Adipocyte (in vitro differentiated cells): ENCODE measurements at regions not wholly inside any gene's neighbourhood (a gene's known extent, or its start where the extent isn't known, plus 50 kb on each side); places are given as distances from the start of the nearest gene placed in this dataset.

Experiments used
- DNase-seq: peaks from one replicate; pipeline ENCODE4 v3.0.0-alpha.2; 2015; ENCODE audit warnings: low read depth
- H3K27me3 ChIP-seq: replicated peaks from 2 replicates; pipeline ENCODE4 v1.7.0; 2013; ENCODE audit warnings: mild to moderate bottlenecking, low read length, moderate library complexity; ENCODE audit not compliant: control insufficient read depth, insufficient read depth
- H3K36me3 ChIP-seq: 2 replicates; pipeline ENCODE4 v1.7.0; 2013; ENCODE audit warnings: low read length, mild to moderate bottlenecking, moderate library complexity; ENCODE audit not compliant: control insufficient read depth, insufficient read depth, severe bottlenecking
- H3K4me1 ChIP-seq: 2 replicates; pipeline ENCODE4 v1.7.0; 2013; ENCODE audit warnings: mild to moderate bottlenecking, low read length, moderate library complexity; ENCODE audit not compliant: control insufficient read depth, insufficient read depth
- H3K4me3 ChIP-seq: 2 replicates; pipeline ENCODE4 v1.7.0; 2013; ENCODE audit warnings: mild to moderate bottlenecking, low read length, moderate library complexity
- H3K9ac ChIP-seq: 2 replicates; pipeline ENCODE4 v1.7.0; 2013; ENCODE audit warnings: mild to moderate bottlenecking, low read length, moderate library complexity
- H3K9me3 ChIP-seq: 2 replicates; pipeline ENCODE4 v1.7.0; 2013; ENCODE audit warnings: mild to moderate bottlenecking, low read length, moderate library complexity; ENCODE audit not compliant: control insufficient read depth

DNA sequence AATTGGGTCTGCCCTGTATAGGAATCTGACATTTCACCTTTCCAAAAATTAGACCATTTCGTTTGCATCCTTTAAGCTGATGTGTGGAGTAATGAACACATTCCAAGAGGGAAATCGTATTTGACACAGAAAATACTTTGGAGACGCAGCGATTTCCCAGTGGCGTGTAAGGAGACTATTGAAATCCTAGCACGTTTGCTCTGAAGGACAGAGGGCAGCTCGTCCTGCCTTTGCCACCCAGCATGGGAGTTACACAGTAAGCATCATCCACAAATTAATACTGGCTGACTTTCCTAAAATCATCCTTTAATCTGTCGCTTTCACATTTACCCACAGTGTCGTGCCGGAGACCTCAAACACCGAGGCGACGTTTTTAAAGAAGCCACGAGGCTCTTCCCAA, 925.9 kb upstream of the EEF2KMT start:
- Histone ChIP-seq H3K4me1 (no peaks in the 10 kb centered on the region), H3K9me3 (no peaks in the 10 kb centered on the region), H3K27me3 (peaks cover 8% of the 10 kb centered on the region), H3K9ac (no peak overlapping the region), H3K36me3 (no peaks in the 10 kb centered on the region), H3K4me3 (no peak overlapping the region)
- DNase-seq = no peak

- no peak overlapping the region for H3K4me3 ChIP-seq
- H3K27me3 ChIP-seq = peaks cover 17% of the 10 kb centered on the region
- H3K9ac ChIP-seq = no peak overlapping the region
- H3K9me3 ChIP-seq = no peaks in the 10 kb centered on the region
- H3K36me3 ChIP-seq = no peaks in the 10 kb centered on the region
- no peak for DNase-seq
- H3K4me1 ChIP-seq = no peaks in the 10 kb centered on the region
These were observed 923.8 kb upstream of the EEF2KMT start for GRCh38 chr16:6021276-6021943.

- Histone ChIP-seq H3K36me3 (no peaks in the 10 kb centered on the region), H3K27me3 (peaks cover 17% of the 10 kb centered on the region), H3K9ac (no peak overlapping the region), H3K4me3 (no peak overlapping the region), H3K4me1 (no peaks in the 10 kb centered on the region), H3K9me3 (no peaks in the 10 kb centered on the region)
- DNase-seq = no peak
These were observed 922.8 kb upstream of the EEF2KMT start for GRCh38 chr16:6020162-6020985.

DNA sequence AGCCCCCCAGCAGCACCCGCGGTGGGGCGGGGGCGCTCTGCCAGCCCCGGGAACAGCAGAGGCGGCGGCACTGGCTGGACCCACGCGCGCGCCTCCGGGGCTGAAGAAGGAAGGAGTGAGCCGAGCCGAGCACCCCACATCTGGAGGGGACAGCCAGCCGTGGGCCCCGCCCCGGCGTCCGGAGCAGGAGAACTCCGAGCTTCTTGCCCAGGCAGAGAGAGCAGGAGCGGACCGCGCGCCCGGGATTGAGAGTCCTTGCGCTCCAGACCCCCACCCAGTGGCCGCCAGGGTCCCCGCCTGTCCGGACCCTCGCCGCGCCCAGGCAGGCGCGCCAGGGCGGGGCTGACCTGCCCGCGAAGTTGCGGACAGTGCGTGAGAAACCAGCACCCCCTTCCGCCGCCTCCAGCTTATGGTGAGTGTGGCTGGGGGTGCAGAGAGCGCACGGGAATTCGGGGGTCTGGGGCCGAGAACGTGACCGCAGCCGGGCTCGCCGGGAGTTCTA, 921.9 kb upstream of the EEF2KMT start:
- no peak for DNase-seq
- no peak overlapping the region for H3K4me3 ChIP-seq

GRCh38 chr16:6018848-6019489, 921.4 kb upstream of the EEF2KMT start:
- no peak overlapping the region for H3K4me3 ChIP-seq
- peaks cover 17% of the 10 kb centered on the region for H3K27me3 ChIP-seq
- H3K9me3 ChIP-seq = no peaks in the 10 kb centered on the region
- DNase-seq = no peak
- no peak overlapping the region for H3K9ac ChIP-seq
- no peaks in the 10 kb centered on the region for H3K4me1 ChIP-seq
- no peaks in the 10 kb centered on the region for H3K36me3 ChIP-seq

More for the DNA sequence above, 921.9 kb upstream of the EEF2KMT start:
- peaks cover 17% of the 10 kb centered on the region for H3K27me3 ChIP-seq
- no peaks in the 10 kb centered on the region for H3K36me3 ChIP-seq
- no peaks in the 10 kb centered on the region for H3K9me3 ChIP-seq
- no peak overlapping the region for H3K9ac ChIP-seq
- no peaks in the 10 kb centered on the region for H3K4me1 ChIP-seq

- no peaks in the 10 kb centered on the region for H3K9me3 ChIP-seq
- H3K9ac ChIP-seq = no peak overlapping the region
- H3K27me3 ChIP-seq = peaks cover 17% of the 10 kb centered on the region
- no peaks in the 10 kb centered on the region for H3K4me1 ChIP-seq
- H3K36me3 ChIP-seq = no peaks in the 10 kb centered on the region
- DNase-seq = peak; percentile 4
- no peak overlapping the region for H3K4me3 ChIP-seq
These were observed 919.1 kb upstream of the EEF2KMT start for GRCh38 chr16:6016530-6017184.

GRCh38 chr16:6012716-6013115, 915.1 kb upstream of the EEF2KMT start:
- Histone ChIP-seq H3K4me3 (no peak overlapping the region), H3K4me1 (no peaks in the 10 kb centered on the region), H3K9ac (no peak overlapping the region), H3K36me3 (no peaks in the 10 kb centered on the region), H3K27me3 (peaks cover 2% of the 10 kb centered on the region), H3K9me3 (no peaks in the 10 kb centered on the region)
- DNase-seq = no peak

DNA sequence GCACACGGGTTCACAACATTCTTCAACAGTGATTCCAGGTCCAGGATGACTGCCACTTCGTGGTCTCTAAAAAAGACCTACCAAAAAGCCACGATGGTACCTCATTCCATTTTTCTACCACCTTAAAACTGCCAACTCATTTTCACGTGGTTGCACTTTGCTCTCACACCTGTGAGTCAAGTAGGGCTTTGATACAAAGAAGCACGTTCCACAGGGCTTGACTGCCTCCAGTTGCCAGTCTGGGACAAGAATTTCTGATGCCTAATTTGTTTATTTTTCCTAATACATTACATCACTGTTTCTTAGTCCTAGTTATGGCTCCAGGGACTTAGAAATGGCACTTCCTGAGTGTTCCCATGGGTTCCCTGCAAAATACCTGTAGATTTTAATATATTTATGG, 911.6 kb upstream of the EEF2KMT start:
- H3K27me3 ChIP-seq = no peaks in the 10 kb centered on the region
- no peak overlapping the region for H3K4me3 ChIP-seq
- H3K36me3 ChIP-seq = no peaks in the 10 kb centered on the region
- H3K4me1 ChIP-seq = no peaks in the 10 kb centered on the region
- DNase-seq = no peak
- H3K9me3 ChIP-seq = no peaks in the 10 kb centered on the region
- no peak overlapping the region for H3K9ac ChIP-seq

DNA sequence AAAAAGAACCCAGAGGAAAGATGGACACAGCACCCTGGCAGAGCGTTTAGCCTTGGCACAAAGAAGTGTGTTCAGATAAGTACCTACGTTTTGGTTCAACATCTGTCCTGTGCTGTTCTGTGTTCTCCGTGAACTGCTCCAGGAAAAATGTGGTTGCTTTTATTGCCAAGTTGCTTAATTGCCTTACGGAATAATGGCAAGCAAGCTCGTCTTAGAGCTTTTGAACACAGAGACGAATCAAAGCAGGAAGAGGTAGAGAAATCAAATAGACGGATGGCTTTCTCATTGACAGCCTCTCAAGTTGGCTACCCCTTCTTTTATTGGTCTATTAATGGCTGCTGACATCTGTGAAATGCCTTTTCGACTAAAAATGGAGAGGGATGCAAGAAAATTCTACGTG, 911.1 kb upstream of the EEF2KMT start:
- Histone ChIP-seq H3K9ac (no peak overlapping the region), H3K4me1 (no peaks in the 10 kb centered on the region), H3K9me3 (no peaks in the 10 kb centered on the region), H3K4me3 (no peak overlapping the region), H3K27me3 (no peaks in the 10 kb centered on the region), H3K36me3 (no peaks in the 10 kb centered on the region)
- no peak for DNase-seq

DNA sequence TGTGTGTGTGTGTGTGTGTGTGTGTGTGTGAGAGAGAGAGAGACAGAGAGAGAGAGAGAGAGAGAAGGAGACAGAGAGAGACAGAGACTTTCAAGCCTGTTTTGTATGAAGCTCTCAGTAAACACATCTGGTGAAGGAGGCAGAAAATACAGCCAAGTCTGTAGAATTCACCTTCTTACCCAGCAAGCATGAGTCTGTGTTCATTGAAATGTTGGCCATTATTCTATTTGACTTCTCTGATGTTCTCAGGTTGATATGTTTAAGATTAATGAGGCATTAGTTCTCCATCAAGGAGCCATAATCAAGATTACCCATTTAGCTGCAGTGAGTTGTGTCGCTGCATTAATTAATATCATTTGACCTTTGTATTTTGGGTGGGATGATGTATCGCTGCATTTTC, 895.8 kb upstream of the EEF2KMT start:
- H3K4me1 ChIP-seq = no peaks in the 10 kb centered on the region
- no peak overlapping the region for H3K9ac ChIP-seq
- H3K4me3 ChIP-seq = no peak overlapping the region
- no peaks in the 10 kb centered on the region for H3K27me3 ChIP-seq
- no peaks in the 10 kb centered on the region for H3K9me3 ChIP-seq
- no peaks in the 10 kb centered on the region for H3K36me3 ChIP-seq
- DNase-seq = no peak

GRCh38 chr16:5982979-5983378, 885.4 kb upstream of the EEF2KMT start:
- no peaks in the 10 kb centered on the region for H3K4me1 ChIP-seq
- no peak for DNase-seq
- H3K27me3 ChIP-seq = no peaks in the 10 kb centered on the region
- H3K36me3 ChIP-seq = no peaks in the 10 kb centered on the region
- H3K9ac ChIP-seq = no peak overlapping the region
- H3K9me3 ChIP-seq = no peaks in the 10 kb centered on the region
- no peak overlapping the region for H3K4me3 ChIP-seq
